Ovary (tissue), 7 donors: ENCODE measurements at regions not wholly inside any gene's neighbourhood (a gene's known extent, or its start where the extent isn't known, plus 50 kb on each side); places are given as distances from the start of the nearest gene placed in this dataset.

Source experiments
- DNase-seq, 5 donors: peaks; one replicate each; pipeline ENCODE4 v3.0.0-alpha.2; 2019 to 2020
- H3K27ac ChIP-seq, 2 donors: fragments of 200-600 bp; one replicate each; pipeline versions ENCODE4 v1.5.1 to v1.8.0; 2019 to 2022
- H3K27me3 ChIP-seq: fragments of 200-600 bp; one replicate; pipeline ENCODE4 v1.8.0; 2022
- H3K36me3 ChIP-seq: fragments of 200-600 bp; sonication (generic); one replicate; pipeline ENCODE4 v1.5.1; 2019
- H3K4me1 ChIP-seq: one replicate; pipeline ENCODE4 v1.8.1; 2013; ENCODE audit warnings: mild to moderate bottlenecking, moderate library complexity; ENCODE audit not compliant: insufficient read depth
- H3K4me3 ChIP-seq: fragments of 200-600 bp; sonication (generic); one replicate; pipeline ENCODE4 v1.5.1; 2017
- H3K9me3 ChIP-seq, 2 donors: fragments of 200-600 bp in 1 of 2; sonication (generic) in 1 of 2; one replicate each; pipeline versions ENCODE4 v1.5.1 to v1.8.1; 2013 to 2019; ENCODE audit warnings: mild to moderate bottlenecking in 1 of 2, moderate library complexity in 1 of 2
- CTCF ChIP-seq, 3 donors: fragments of 450-650 bp in 2 of 3; fragments of 200-600 bp in 1 of 3; IDR thresholded peaks; one replicate each; pipeline versions ENCODE4 v1.5.1 to v1.8.0; 2016 to 2022; ENCODE audit warnings: antibody characterized with exemption in 3 of 3, mild to moderate bottlenecking in 1 of 3
- EP300 ChIP-seq: sonication (generic); formaldehyde crosslinking; IDR thresholded peaks from one replicate; pipeline ENCODE4 v1.6.1; 2017; ENCODE audit warnings: antibody characterized with exemption
- POLR2A ChIP-seq: fragments of 450-650 bp; IDR thresholded peaks from one replicate; pipeline ENCODE4 v1.6.1; 2017; ENCODE audit warnings: antibody characterized with exemption, mild to moderate bottlenecking, moderate library complexity
- WGBS, 3 donors: extraction: QIAGEN DNeasy Blood & Tissue Kit in 1 of 3; methylation state at CpG; one replicate each; pipeline versions ENCODE4 v1.1.5 to v1.1.7; 2013 to 2017; 5-methylcytosine and 5-hydroxymethylcytosine counted together
- intact Hi-C, 4 donors: fragments of 100-400 bp; cut with DNase I; formaldehyde crosslinking; loops; one replicate each; pipeline versions ENCODE4 v1.11.0 to v1.15.1; 2022 to 2023
- donor health status: DM: no; HTN: no; CAD: no; lungs with moderate emphysema.
- donor health status: DM: no; HTN: no; CAD: no.
- donor health status: Bipolar disorder and iron deficiency.
- donor health status: DM: no; HTN: no; CAD: no.
- donor health status: DM: yes; HTN: yes; CAD: no.

- Histone ChIP-seq H3K4me3 (no peak overlapping the region), H3K27me3 (no peaks in the 10 kb centered on the region), H3K27ac (no peak overlapping the region), H3K4me1 (no peaks in the 10 kb centered on the region), H3K9me3 (no peaks in the 10 kb centered on the region), H3K36me3 (no peaks in the 10 kb centered on the region)
- TF ChIP-seq EP300 (no peak), CTCF (IDR thresholded peaks at IDR 0.05) (no peak), POLR2A (no peak)
- DNase-seq, result no peak
- 71 to 83% (median 73%) methylated on average over 3 of the region's 3 CpGs for WGBS, 3 donors
- intact Hi-C loops, result no loop called here
Observed at GRCh38 chr6:104484626-104485025, 375.1 kb downstream of the HACE1 start.

- TF ChIP-seq EP300 (no peak), CTCF (IDR thresholded peaks at IDR 0.05) (no peak)
- H3K9me3 ChIP-seq, result no peaks in the 10 kb centered on the region
- H3K4me1 ChIP-seq, result no peaks in the 10 kb centered on the region
- WGBS, 3 donors, result 43 to 58% (median 48%) methylated on average over 1 of the region's 1 CpG
- intact Hi-C loops, result no loop called here
- H3K27ac ChIP-seq, result no peak overlapping the region
- no peak for DNase-seq
- no peaks in the 10 kb centered on the region for H3K27me3 ChIP-seq
- H3K36me3 ChIP-seq, result no peaks in the 10 kb centered on the region
- no peak overlapping the region for H3K4me3 ChIP-seq
Observed at GRCh38 chr6:104484191-104484590, 375.5 kb downstream of the HACE1 start.

GRCh38 chr6:104483225-104483834, 376.4 kb downstream of the HACE1 start:
- no peak overlapping the region for H3K27ac ChIP-seq
- 9 to 18% (median 11%) methylated on average over 2 of the region's 2 CpGs for WGBS, 3 donors
- H3K36me3 ChIP-seq, result no peaks in the 10 kb centered on the region
- no peaks in the 10 kb centered on the region for H3K27me3 ChIP-seq
- no peak for TF ChIP-seq POLR2A
- TF ChIP-seq EP300, result no peak
- TF ChIP-seq CTCF (IDR thresholded peaks at IDR 0.05), result no peak
- DNase-seq, result no peak
- no peaks in the 10 kb centered on the region for H3K9me3 ChIP-seq
- intact Hi-C loops, result no loop called here
- no peaks in the 10 kb centered on the region for H3K4me1 ChIP-seq
- H3K4me3 ChIP-seq, result no peak overlapping the region

- TF ChIP-seq CTCF (IDR thresholded peaks at IDR 0.05), result no peak
- TF ChIP-seq EP300, result no peak
- TF ChIP-seq POLR2A, result no peak
- H3K27me3 ChIP-seq, result no peaks in the 10 kb centered on the region
- no peak overlapping the region for H3K4me3 ChIP-seq
- H3K9me3 ChIP-seq, result no peaks in the 10 kb centered on the region
- no peak overlapping the region for H3K27ac ChIP-seq
- 79 to 82% (median 81%) methylated on average over 2 of the region's 2 CpGs for WGBS, 3 donors
- intact Hi-C loops, result no loop called here
- DNase-seq, result no peak
- no peaks in the 10 kb centered on the region for H3K4me1 ChIP-seq
- H3K36me3 ChIP-seq, result no peaks in the 10 kb centered on the region
Observed at GRCh38 chr6:104477569-104477968, 382.1 kb downstream of the HACE1 start.
